NCI-H187 treated with DMSO at 0.1 percent for 48 hours (cell line): ENCODE measurements at regions not wholly inside any gene's neighbourhood (a gene's known extent, or its start where the extent isn't known, plus 50 kb on each side); places are given as distances from the start of the nearest gene placed in this dataset.
"Not testable (repeated sequence)": the region's sequence is repeated elsewhere in the genome, so short reads cannot be mapped to it uniquely, and the experiment has no call there.

Experiments
- DNase-seq: peaks from one replicate; lab custom pipeline; 2025; lab: John Stamatoyannopoulos, UW

DNA sequence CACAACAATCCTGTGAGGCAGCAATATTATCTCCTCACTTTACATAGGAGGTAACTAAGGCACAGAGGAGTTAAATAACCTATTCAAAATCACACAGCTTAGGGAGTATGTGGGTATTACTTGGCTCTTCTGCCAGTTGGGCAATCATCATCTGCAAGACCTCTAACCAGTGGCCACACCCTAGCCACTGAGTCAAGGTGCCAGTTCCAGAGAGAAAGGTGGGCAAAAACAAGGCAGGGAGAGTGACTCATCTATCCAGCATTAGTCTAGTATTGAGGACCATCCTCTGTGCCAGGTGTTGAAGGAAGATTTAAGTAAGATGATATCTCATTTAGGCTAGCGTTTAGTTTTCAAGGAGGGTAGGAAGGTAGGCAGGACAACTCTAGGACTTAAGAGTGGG, 113.9 kb upstream of the EOLA2 start:
- DNase-seq: no peak

DNA sequence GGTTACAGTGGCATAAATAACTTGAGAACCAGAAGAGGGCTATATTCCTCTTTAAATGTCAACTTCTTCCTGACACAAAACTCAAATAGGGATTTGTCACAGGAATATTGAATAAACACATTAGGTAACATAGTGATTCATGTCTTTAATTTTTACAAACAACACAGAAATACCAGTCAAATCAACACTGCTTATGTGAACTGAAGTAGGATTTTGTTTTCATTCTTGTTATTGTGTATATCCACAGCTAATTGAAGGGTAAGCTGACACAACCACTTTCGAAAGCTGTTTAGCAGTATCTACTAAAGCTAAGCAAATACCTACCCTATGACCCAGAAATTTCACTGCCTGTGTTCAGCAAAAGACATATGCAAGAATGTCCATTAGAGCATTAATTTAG, 120.4 kb upstream of the EOLA2 start:
- no peak for DNase-seq

DNA sequence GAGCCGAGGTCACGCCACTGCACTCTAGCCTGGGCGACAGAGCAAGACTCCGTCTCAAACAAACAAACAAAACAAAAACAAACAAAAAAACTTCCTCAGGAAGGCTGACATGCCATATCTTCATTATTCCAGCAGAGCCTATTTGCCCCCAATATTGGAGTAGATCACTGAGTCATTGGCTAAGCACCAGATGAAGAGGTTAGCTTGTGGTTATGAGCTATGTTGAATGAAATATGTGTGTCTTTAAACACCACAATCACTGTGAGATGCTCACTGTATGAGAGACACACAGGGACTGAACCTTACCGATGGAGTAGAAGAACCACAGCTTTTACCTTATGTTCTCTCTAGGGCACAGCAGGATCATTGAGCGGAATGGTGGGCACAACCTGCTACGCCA, 122.1 kb upstream of the EOLA2 start:
- DNase-seq: no peak

DNA sequence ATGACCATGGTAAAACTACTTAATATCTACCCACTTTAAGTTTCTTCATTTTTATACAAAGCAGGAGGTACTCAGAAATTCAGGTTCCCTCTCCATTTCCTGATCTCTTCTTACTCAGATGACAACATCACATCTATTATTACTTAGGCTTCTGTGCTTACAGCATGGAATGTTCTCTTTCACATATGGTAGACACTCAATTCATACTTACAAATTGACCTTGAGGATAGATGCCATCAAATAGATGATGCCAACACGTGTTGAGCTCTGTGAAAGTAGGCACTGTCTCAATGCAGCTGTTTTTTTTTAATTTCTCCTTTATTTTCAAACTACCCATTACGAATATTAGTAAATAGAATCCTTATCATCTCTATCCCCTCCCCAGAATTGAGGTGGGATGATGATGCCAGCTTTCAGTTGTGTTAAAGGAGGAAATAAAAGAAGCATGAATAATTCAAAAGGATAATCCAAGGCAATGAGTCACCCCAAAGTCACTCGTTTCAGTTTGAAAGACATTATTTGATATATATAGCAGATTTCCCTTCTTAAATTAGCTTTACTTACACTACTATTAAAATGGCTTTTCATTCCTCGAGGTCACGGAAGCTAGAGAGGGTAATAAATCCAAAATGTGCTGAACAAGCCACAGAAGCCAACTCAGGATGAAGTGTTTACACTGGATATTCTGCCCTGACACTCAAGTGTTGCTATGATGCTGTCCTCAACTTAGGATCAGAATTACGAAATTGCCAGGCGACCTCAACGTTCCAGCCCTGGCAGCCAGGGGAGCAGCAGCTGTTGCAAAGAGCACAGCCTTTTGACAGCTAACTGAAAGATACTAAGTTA, 124.2 kb upstream of the EOLA2 start:
- DNase-seq: peak; percentile 80

DNA sequence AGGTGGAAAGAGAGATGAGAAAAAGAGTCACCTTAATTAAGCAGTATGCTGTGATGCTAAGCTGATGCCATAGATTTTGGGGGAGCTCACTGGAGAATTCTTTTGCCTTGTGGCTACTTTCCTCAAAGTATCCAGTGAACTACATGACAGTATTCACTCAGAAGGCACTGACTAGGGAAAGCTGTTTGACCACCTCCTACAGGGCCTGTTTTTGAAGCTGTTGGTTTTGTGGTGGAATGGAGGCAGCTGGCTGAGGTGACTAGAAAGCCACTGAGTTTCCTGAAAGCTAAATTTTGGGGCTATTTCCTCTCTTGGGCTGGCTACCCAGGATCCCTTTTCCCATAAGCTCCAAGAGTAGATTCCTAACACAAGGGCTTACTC, 124.8 kb upstream of the EOLA2 start:
- no peak for DNase-seq

DNA sequence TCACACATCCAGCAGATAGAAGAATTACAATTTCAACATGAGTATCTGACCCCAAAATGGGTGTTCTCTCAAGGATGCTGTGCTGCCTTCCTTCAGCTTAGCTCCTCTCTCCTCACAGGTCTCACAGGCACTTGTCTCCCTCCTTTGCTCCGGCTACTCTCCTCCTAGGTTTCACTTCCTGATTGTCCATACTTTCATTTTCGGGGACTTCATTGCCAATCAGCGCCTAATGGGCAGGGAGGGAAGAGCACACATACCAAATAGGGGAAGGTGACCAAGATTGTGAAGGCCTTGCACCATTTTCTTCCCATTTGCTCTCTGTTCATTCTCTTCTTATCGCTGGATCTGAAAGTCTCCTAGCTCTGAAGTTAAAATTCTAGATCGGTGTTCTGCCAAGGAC, 125.4 kb upstream of the EOLA2 start:
- no peak for DNase-seq

DNA sequence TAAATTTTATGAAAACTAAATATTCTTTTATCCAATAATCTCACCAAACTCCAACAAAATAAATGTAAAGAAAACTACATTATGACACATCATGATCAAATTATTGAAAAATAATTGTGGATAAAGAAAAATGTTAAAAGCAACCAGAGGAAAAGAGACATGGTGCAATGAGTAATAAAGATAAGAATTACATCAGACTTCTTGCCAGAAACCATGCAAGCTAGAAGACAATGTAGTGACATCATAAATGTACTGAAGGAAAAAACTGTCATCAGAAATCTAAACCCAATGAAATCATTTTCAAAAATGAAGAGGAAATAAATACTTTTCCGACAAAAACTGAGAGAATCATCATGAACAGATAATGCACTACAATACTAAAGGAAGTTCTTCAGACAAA, 135.9 kb upstream of the EOLA2 start:
- DNase-seq: no peak

DNA sequence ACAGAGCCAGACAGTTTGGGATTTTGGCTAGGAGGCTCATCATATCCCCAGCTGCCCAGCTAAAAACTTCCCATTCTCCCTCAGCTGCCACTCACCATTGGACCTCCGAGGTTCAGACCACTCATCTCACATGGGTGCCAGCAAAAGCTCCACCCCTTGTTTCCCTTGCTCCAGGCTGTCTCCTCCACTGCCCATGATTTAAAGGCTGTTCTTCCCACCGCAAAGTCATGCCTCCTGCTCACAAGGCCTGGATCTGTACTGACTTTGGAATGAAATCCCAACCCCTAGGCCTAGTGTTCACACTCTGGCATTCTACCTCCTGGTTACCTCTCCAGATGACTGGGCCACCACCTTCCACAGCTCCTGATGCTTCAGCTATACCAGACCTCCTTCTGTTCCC, 142.2 kb upstream of the EOLA2 start:
- no peak for DNase-seq

DNA sequence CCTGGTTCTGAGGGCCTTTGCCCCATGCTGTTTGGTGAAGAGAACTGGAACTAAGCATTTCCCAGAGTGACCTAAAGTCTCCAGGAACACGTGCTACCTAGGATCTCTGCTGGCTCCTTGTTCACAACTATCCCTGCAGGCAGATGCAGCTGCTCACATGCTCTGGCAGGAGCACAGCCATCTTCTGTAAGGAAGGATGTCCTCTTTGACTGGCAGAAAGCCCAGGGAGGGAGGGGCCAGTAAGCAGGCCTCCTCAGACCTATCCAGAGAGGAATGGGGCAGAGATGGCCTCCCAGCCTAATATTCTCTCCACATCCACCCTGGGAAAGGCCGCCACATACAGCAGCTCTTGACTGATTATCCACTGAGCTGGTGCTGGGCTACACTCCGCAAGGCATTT, 142.8 kb upstream of the EOLA2 start:
- DNase-seq: no peak

DNA sequence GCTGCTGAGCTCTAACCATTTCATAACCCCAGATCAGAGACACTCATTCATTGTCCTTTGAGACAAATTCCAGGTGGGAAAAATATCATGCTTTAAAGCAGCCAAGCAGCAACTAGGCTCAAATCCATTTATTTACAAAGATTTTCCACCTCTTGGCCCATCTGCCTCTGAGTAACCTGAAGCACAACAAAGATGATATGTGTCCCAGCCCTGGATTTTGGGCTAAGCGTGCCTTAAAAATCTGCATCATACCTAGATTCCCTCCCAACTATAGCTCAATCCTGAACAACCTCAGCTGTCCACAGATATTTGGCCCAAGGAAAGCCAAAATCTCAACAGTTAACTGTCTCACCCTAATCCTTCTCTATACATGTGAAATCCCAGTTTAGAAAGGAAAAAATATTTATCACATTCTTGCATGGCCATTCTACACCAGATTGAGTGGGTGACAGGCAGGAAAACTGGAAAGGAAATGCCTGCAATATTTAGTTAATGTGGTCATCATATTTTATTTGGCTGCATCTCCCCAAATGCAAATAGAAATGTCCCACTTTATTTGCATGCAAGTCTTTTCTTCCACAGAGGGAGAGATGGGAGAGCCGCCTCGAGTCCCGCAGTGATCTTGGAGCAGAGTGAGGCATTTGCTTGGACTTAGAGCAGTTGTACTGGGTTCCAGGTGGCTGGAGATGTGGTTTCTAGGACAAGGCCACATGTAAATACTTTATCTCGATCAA, 146.4 kb upstream of the EOLA2 start:
- no peak for DNase-seq

DNA sequence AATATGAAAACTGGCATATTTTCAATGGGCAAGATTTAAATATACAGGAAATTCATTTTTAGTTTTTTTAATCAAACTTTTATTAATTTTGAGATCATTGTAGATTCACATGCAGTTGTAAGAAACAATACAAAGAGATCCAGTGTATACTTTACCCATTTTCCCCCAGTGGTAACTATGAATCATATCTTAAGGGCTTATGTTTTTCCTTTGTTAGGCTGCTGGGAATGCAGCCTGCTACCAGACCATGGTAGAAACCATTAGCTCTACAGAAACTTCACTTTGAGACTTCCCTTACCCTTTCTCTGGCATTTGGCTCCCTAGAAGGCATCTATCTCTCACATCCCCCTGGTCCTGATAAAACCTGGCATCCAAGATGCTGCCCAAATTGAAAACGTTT, 147.6 kb upstream of the EOLA2 start:
- DNase-seq: no peak

DNA sequence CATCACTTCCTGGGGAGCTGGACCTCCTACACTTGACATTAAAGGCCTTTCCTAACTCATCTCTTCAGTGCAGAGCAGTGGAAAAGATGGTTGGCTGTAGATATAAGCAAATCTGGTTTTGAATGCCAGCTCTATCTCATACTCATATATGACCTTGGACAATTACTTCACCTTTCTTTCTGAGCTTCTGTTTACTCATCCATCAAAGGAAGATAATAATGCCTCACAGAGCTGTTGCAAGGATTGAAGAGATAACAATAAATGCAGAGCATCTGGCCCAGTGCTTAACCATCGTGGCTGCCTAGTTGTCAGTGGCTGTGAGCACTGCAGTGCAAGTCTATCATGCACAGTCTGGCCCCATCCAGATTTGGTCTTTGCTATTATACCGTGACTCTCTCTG, 148.1 kb upstream of the EOLA2 start:
- DNase-seq: no peak

DNA sequence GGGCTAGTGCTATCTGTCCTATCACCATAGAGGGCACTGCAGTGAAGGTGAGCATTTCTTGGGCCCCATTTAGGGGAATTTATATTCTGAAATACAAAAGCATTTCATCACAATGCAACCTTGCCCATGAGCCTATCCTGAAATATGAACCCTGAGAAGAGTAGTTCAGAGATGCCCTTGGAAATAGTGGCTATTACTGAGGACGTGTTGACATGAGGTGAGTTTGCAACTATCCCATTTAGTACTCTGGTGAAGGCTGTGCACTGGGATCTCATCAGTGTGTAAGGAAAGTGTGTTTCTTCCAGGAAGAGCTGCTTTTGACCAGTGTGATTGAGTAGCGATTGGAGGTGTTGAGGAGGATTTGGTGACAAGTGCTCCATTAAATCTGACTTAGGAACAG, 149.3 kb upstream of the EOLA2 start:
- DNase-seq: no peak

DNA sequence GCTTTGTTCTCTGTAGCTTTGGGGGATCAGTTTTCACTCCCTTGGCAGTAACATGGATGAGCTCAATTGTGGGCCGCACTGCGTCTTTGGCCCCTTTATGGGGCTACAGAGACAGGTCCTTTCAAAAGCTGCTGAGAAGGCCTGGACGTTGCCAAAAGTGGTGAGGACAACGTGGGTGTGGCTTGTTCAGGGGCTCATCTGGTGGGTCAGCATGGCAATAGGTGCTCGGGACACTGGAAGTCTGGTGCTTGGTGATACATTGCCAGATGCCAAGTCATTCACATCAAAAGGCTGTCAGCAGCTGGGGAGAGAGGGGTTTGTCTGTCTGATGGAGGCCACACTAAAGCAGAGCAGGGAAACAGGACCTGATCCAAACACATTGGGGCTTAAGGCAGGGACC, 149.8 kb upstream of the EOLA2 start:
- no peak for DNase-seq

DNA sequence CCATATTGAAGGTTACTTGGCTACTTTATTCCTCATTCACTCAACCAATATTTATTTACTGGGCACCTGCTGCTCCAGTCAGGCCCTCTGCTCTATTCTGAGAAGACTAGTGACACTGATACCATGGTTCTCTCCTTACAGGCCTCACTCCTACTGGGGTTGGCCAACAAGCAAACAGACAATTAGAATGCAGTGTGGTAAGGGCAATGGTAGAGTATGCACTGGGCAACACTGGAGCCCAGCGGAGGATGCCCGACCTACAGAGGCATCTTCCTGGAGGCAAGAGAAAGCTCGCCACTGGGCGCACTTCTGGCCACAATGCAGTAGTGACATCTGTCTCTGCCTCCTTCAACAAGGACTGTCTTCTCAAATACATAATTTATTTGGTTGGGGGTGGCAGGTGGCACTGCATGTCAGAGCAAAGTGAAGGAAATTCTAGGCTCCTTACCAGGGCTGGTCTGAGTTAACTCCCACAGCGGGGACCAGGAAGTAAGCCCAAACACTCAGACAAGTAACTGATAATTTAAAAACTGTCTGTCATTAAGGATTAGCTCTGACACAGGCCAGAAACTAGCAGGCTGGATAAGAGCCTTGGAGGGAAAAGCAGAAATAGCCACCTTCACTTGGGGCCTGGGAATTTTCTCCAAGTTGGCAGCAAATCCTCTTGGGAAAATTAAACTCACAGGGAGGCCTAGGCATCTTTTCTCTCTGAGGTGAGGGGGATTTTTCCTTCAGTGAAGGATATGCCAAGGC, 150.7 kb upstream of the EOLA2 start:
- peak; percentile 37 for DNase-seq

DNA sequence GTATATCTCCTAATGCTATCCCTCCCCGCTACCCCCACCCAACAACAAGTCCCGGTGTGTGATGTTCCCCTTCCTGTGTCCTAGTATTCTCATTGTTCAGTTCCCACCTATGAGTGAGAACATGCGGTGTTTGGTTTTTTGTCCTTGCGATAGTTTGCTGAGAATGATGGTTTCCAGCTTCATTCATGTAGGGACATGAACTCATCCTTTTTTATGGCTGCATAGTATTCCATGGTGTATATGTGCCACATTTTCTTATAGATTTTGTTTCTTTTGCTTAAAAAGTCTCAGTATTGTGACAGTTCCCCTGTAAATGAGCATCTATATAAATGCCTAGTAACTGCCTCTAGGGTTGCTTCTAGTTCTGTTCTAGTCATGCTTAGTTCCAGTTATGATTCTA, 153.0 kb upstream of the EOLA2 start:
- not testable (repeated sequence) for DNase-seq

DNA sequence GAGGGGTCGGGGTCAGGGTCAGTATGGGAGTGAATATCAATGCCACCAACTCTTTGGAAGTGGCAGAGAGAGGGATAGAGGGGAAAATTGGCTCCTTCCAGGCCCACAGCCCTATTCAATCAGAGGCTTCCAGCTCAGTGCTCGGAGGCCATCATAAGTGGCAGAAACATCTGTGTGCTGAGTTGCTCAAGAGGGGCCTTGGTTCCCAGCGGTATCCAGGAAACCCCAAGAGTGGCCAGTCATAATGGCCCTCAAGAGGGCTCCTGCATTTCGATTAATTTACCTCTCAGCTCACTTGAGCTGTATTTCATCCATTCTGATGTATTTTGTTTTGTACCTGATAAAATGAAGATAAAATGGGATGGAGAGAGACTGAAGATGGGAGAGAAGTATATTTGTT, 154.3 kb upstream of the EOLA2 start:
- peak; percentile 96 for DNase-seq

DNA sequence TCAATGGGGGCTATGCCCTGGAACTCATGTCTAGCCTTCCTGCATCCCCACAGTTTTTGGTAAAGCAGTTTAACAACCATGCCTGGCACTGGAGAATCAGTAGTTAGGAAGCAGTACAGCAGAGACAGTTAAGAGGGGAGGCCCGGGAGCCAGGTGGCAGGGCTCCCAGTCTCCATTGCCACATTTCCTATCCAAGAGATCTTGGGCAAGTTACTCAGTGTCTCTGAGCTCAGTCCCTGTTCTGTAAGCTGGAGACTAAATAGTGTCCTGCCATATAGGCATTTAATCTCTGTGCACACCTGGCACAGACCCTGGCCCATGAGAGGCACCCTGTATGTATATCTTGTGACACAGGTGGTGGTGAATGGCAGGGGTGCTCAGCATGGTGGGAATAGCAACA, 156.1 kb upstream of the EOLA2 start:
- DNase-seq: no peak

DNA sequence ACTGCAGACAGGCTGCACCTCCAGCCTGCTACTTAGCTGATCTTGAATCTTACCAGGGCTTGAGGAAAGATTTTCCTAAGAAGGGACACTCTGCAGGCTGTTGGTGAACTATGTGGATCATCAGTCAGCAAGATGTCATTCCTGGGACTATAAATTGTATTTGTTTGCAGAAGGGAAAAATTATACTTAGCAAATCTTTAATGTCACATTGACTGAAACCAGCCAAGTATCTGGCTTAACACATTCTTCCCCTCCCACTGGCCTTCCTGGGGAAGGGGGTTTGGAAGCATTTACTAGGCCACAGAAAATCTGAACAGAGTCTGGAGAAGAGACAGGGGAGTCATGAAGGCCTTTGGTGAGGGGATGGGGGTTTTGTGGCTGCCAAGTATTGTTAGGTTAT, 156.7 kb upstream of the EOLA2 start:
- no peak for DNase-seq

DNA sequence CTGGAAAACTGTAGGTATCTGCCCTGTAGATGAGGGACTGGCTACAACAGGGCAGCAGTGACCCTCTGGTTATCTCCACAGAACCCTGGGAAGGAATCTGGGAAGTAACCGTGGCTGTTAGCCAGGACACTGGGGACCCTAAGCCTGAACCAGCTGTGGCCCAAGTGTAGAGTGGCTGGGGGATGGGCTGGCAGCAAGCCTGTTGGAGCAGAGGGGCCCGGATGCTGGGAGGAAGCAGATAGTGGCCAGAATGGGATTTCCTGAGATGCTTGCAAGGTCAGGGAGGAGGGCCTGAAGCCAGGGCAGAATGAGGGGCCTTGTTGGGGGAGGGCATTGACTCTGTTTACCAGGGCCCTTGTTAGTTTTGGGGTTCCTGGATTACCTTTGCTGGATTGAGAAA, 161.0 kb upstream of the EOLA2 start:
- no peak for DNase-seq

DNA sequence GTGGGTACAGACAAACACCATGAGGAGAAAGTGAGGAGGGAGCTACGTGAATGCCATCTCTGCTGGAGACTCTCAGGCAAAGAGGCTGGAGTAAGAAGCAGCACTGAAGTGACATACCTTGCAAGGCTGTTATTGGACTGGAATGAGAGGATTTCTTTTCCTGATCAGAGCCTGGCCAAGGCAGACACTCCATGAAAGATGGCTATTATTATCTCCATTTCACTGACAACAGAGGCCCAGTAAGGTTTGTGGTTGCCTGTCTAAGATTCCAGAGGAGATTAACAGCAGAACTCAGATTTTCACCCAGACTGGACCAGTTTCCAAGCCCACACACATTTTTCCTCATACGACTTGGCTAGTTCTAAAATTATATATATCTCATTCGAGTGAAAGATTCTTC, 162.0 kb upstream of the EOLA2 start:
- DNase-seq: no peak

DNA sequence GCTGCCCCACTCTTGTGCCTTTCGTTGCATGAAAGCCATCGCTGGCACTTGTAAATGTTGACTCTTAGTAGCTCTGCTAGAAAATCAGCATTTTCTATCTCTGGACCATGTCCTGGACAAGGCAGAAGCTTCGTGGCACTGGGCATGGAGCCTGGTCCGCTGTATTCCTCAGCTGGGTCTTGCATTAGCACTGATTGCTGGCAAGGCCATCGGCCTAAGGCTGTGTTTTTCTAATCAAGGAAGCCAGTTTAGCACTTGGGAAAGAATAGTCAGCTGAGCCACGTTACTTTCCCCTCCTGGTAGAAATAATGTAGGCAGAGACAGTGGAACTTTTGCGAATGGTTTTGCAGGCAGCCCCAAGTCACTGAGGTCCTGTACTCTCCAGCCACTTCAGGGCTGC, 180.2 kb upstream of the EOLA2 start:
- DNase-seq: no peak

DNA sequence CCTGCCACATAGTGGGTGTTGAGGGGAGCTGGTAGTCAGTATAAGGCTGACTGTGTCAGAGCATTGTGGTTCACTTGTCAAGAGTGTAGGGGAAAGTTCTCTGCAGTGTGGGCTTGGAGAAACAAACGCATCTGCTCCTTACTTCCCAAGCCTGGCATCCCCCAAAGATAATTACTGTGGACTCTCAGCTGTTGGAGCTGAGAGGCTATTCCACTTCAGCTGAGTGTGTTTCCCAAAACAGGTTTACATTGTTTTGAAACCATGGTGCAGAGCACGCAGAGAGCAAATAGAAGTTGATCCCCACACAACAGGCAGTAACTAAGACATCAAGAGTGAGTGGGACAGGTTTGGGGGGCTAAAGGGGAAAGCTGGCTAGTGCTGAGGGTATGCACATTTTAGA, 181.0 kb upstream of the EOLA2 start:
- no peak for DNase-seq
